Osteocyte (in vitro differentiated cells): ENCODE measurements at regions not wholly inside any gene's neighbourhood (a gene's known extent, or its start where the extent isn't known, plus 50 kb on each side); places are given as distances from the start of the nearest gene placed in this dataset.

Experiments used
- DNase-seq: peaks from one replicate; pipeline ENCODE4 v3.0.0; 2021; ENCODE audit warnings: mixed read lengths; ENCODE audit not compliant: unreplicated experiment; ENCODE audit errors: extremely low spot score
- H3K27ac Mint-ChIP-seq: one replicate; pipeline ENCODE4 v1.8.0; 2021; ENCODE audit warnings: mild to moderate bottlenecking, mixed read lengths; ENCODE audit not compliant: unreplicated experiment
- H3K27me3 Mint-ChIP-seq: one replicate; pipeline ENCODE4 v1.8.0; 2021; ENCODE audit warnings: mixed read lengths; ENCODE audit not compliant: unreplicated experiment
- H3K36me3 Mint-ChIP-seq: one replicate; pipeline ENCODE4 v1.8.0; 2021; ENCODE audit warnings: mixed read lengths; ENCODE audit not compliant: unreplicated experiment
- H3K4me1 Mint-ChIP-seq: one replicate; pipeline ENCODE4 v1.8.0; 2021; ENCODE audit warnings: mixed read lengths; ENCODE audit not compliant: unreplicated experiment
- H3K4me3 Mint-ChIP-seq: one replicate; pipeline ENCODE4 v1.8.0; 2021; ENCODE audit warnings: mild to moderate bottlenecking, moderate library complexity, mixed read lengths; ENCODE audit not compliant: unreplicated experiment
- H3K9me3 Mint-ChIP-seq: one replicate; pipeline ENCODE4 v1.8.0; 2021; ENCODE audit warnings: mixed read lengths; ENCODE audit not compliant: unreplicated experiment
- CTCF ChIP-seq: fragments of 200-600 bp; sonication (generic); IDR thresholded peaks from 2 replicates; pipeline ENCODE4 v1.5.0; 2021; ENCODE audit warnings: antibody characterized with exemption, mild to moderate bottlenecking, moderate library complexity

GRCh38 chr21:23699402-23699801 is 1907.9 kb downstream of the MRPL39 start:
- Mint-ChIP-seq H3K36me3 (no peaks in the 10 kb centered on the region), H3K4me3 (no peak overlapping the region), H3K27me3 (no peaks in the 10 kb centered on the region), H3K27ac (no peak overlapping the region), H3K4me1 (no peaks in the 10 kb centered on the region), H3K9me3 (peaks cover 65% of the 10 kb centered on the region)
- DNase-seq: no peak
- no peak for TF ChIP-seq CTCF

- no peak for DNase-seq
- TF ChIP-seq CTCF: no peak
- Mint-ChIP-seq H3K27ac (no peak overlapping the region), H3K4me3 (no peak overlapping the region), H3K4me1 (no peaks in the 10 kb centered on the region), H3K36me3 (no peaks in the 10 kb centered on the region), H3K27me3 (no peaks in the 10 kb centered on the region), H3K9me3 (peaks cover 60% of the 10 kb centered on the region)
These were observed 1908.7 kb downstream of the MRPL39 start for GRCh38 chr21:23698619-23699018.

- TF ChIP-seq CTCF: no peak
- H3K4me3 Mint-ChIP-seq: no peak overlapping the region
These were observed 1911.8 kb downstream of the MRPL39 start for GRCh38 chr21:23695443-23695842.

GRCh38 chr21:23694390-23694789 is 1912.9 kb downstream of the MRPL39 start:
- Mint-ChIP-seq H3K27ac (no peak overlapping the region), H3K4me1 (no peaks in the 10 kb centered on the region), H3K27me3 (no peaks in the 10 kb centered on the region), H3K9me3 (peaks cover 28% of the 10 kb centered on the region), H3K36me3 (no peaks in the 10 kb centered on the region), H3K4me3 (no peak overlapping the region)
- TF ChIP-seq CTCF: no peak
- no peak for DNase-seq

More at GRCh38 chr21:23695443-23695842, 1911.8 kb downstream of the MRPL39 start:
- H3K27me3 Mint-ChIP-seq: no peaks in the 10 kb centered on the region
- no peak for DNase-seq
- no peaks in the 10 kb centered on the region for H3K36me3 Mint-ChIP-seq
- H3K4me1 Mint-ChIP-seq: no peaks in the 10 kb centered on the region
- no peak overlapping the region for H3K27ac Mint-ChIP-seq
- peaks cover 37% of the 10 kb centered on the region for H3K9me3 Mint-ChIP-seq

GRCh38 chr21:23690316-23690715 is 1917.0 kb downstream of the MRPL39 start:
- DNase-seq: no peak
- H3K4me1 Mint-ChIP-seq: no peaks in the 10 kb centered on the region
- H3K27me3 Mint-ChIP-seq: no peaks in the 10 kb centered on the region
- H3K9me3 Mint-ChIP-seq: peaks cover 23% of the 10 kb centered on the region
- H3K36me3 Mint-ChIP-seq: no peaks in the 10 kb centered on the region
- no peak overlapping the region for H3K27ac Mint-ChIP-seq
- H3K4me3 Mint-ChIP-seq: no peak overlapping the region
- TF ChIP-seq CTCF: no peak
